ENCODE measurements at regions not wholly inside any gene's neighbourhood (a gene's known extent, or its start where the extent isn't known, plus 50 kb on each side); places are given as distances from the start of the nearest gene placed in this dataset.
A peak's percentile ranks its signal among the peaks of the same experiment; 100 is the strongest.
"Not testable (repeated sequence)": the region's sequence is repeated elsewhere in the genome, so short reads cannot be mapped to it uniquely, and the experiment has no call there.

DNA sequence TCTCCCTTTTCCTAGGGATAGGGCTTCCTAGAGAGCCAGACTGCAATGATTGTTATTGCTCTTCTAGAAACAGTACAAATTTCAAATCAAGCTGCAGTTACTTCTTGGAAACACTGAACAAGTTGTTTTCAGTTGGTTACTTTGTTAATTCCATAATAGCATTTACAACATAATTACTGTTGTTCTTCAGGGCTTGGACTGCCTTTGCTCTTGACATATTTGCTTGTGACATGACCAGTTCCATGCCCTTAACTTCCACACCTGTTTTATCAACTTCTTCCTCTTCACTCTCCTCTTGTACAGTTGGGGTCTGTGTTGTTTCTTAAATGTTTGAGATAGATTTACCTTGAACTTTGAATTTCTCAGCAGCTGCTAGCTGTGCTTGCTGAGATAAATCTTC lies 104.4 kb downstream of the SEC23IP start:
- no peak for DNase-seq (ENCODE audit: low spot score)

DNA sequence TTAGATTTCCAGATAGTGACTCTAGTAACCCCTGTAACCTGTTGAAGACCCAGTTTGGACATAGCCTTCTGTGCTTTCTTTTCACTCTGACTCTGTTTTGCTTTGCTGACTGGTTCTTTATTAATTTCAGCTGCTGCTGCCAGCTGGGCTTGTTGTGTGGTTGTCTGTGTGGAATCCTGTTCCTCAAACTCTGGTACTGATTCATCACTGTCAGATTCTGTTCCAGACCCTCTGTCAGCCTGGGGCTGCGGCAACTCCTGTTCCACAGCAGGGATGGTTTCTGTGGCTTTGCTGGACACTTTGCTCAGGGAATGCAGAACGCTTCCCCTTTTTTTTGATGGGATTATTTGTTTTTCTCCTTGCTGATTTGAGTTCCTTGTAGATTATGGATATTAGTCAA lies 104.9 kb downstream of the SEC23IP start:
- no peak for DNase-seq (ENCODE audit: low spot score)

DNA sequence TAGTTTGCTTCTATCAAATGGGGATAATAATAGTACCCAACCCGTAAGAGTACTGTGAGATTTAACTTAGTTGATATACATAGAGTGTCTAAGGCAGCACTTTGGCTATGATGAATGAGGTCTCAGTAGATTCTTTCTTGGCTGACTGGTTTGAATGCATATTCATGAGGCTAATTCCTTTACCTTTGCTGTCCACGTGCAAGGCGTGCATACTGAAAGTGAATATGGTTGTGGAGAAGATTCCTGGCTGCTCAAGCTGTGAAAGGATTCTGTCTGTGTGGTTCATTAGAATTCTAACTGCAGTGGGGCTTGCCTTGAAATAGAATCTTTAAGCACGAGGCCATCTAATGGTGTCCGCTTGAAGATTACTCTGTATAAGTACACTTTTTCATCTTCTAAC lies 110.3 kb downstream of the SEC23IP start:
- no peak for DNase-seq (ENCODE audit: low spot score)

DNA sequence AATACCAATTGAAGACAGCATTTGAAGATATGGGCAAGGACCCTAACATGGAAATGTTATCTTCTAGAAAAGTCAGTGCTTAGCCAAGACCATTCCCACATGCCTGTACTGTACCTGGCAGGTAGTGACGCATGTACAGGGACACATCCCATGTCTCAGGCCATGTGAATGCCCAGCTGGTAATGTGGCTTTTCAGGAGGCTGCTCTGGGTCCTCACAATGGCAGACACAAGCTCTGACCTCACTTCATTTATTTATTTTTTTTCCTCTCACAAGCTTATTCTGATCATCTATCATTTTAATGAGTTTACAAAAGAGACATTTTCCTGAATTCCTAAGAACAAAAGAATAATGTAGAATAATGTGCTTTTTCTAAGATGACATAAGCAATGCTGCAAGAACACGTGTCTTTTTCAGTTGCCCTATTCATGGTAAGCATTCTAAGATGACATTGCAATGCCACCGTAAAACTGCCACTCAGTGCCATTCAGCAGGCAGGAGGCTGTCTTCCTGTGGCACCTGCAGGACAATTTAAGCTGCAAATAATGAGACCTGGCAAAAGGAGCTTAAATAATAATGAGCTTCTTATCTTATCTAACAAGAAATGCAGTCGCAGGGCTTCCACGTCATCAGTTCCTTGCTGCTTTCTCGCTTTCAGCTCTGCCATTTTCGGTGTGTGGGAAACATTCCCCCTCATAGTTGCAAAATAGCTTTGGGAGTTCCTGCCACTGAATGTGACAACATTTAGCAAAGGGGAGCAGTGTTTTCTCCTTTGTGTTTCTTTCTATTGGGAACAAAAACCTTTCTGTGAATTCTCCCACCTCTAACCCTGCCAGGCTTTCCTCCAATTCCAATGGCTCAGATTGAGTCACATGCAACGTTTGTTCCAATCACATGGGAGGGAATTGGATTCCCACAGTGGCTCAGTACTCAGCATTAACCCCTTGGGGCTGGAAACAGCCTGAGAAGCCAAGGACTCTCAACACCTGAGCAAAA lies 113.0 kb downstream of the SEC23IP start:
- peak; percentile 39 for DNase-seq (ENCODE audit: low spot score)

DNA sequence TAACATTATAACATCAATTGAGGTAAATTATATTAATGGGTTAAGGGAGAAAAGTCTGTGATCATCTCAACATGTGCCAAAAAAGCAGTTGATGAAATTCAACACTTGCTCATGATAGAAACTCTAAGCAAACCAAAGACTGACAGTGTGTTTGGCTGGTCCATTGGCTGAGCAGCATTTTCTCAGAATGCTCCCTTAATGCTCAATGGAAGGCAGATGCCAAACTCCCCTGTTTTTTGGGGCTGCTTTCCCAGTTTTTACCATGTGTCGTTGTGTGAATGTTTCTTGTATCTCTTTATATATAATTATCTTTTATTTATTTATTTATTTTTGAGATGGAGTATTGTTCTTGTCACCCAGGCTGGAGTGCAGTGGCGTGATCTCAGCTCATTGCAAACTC lies 114.7 kb downstream of the SEC23IP start:
- DNase-seq (ENCODE audit: low spot score) = no peak

DNA sequence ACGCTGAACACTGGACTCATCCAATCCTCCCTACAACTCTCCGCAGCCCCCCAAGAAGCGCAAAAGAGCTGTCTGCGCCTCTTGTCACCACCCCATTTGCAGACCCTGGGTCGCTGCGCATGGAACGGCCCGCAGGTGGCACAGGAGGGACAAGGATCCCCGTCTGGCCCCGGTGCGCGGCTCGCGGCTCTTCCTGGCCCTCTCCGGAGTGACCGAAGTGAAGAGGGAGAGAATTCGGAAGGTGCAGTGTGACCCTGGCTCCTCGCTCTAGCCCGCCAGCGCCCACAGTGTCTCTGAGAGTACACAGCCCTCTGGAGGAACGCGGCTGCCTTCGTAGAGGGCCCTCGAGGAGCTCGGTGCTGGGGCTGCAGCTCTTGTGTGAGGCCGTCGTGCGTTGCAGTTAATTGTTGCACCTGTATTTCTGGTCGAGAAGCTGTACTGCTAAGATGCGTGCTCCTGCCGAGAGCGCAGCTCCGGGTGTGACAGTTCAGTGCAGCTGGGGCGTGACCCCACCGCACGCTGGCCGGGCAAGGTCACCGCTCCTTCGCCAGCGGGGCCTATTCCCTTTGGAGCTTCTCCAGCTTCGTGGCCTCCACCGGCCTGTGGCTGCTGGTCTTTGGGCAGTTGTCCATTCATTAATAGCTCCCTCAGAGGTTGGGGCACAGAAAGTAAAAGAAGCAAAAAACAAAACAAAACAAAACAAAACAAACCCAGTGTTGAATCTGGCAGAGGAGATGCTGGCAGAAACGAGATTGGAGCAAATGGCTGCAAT lies 119.0 kb downstream of the SEC23IP start:
- DNase-seq (ENCODE audit: low spot score) = peak; percentile 30

DNA sequence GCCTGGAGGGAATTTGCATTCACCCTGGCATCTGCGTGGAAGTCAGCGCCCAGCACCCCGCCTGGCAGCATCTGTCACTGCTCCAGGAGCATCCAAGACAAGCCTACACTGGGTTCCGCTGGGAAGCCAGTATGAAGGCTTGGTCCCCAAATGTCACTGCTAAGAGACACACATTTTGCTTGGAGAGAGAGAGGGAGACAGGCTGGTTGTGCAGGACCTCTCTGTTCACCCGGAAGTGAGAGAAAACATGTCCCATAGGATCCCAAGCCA lies 119.5 kb downstream of the SEC23IP start:
- DNase-seq (ENCODE audit: low spot score) = no peak

DNA sequence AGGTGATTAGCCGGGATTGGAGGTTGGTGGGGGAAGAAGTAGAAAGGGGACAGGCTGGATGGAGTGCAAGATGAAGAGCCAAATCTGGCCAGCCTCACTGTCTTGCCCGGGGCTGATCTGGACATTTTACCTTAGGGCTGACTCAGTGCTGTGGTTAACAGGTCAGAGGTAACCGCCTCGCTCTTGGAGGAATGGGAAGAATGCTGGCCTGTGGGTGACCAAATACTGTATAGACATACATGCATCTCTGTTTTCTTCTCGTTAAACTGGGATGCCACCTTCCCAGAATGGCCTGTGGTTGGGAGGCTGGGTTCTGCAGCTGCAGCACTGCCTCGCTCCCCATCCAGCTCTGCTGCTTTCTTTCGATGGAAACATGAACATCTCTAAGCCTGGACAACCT lies 120.0 kb downstream of the SEC23IP start:
- DNase-seq (ENCODE audit: low spot score) = no peak

DNA sequence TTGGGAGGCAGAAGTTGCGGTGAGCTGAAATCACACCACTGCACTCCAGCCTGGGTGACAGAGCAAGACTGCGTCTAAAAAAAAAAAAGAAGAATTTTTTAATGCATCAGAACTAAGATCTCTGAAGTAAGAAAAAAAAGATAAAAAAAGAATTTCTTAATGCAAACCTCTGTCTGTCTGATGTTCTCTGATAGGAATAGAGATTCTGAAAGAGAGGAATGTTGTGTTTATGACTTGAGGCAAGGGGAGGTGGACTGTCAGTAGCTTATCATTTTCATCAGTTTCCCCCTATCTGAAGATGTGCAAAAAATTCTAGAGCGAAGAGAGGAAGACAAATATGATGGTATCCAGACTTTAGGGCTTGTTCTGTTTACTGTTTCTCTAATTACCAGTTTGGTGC lies 121.5 kb downstream of the SEC23IP start:
- no peak for DNase-seq (ENCODE audit: low spot score)

DNA sequence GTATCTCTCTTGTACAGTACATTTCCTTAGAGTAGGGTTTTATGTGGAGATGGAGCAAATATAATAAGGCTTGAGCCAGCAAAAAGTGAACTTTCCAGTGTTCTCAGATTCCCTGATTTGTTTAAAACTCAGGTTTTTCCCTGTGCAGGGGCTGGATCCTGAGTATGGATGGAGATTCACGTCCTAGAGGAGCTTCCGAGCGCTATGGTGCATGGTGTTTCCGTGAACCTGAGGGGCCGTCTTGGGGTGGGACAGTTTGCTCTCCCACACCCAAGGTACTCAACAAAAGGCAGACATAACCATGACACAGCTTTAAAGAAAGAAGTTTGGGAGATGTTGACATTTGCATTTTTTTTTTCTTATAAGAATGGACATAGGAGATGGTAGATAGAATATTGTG lies 122.5 kb downstream of the SEC23IP start:
- no peak for DNase-seq (ENCODE audit: low spot score)

DNA sequence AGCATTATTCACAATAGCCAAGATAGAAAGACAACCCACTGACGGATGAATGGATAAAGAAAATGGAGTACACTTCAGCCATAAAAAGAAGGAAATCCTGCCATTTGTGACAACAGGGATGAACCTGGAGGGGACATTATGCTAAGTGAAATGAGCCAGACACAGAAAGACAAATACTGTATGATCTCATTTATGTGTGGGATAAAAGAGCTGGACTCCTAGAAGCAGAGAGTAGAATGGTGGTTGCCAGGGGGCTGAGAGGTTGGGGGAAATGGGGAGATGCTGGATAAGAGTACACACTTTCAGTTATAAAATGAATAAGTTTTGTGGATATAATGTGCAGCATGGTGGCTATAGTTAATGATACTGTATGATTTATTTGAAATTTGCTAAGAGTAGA lies 124.4 kb downstream of the SEC23IP start:
- DNase-seq (ENCODE audit: low spot score) = no peak

DNA sequence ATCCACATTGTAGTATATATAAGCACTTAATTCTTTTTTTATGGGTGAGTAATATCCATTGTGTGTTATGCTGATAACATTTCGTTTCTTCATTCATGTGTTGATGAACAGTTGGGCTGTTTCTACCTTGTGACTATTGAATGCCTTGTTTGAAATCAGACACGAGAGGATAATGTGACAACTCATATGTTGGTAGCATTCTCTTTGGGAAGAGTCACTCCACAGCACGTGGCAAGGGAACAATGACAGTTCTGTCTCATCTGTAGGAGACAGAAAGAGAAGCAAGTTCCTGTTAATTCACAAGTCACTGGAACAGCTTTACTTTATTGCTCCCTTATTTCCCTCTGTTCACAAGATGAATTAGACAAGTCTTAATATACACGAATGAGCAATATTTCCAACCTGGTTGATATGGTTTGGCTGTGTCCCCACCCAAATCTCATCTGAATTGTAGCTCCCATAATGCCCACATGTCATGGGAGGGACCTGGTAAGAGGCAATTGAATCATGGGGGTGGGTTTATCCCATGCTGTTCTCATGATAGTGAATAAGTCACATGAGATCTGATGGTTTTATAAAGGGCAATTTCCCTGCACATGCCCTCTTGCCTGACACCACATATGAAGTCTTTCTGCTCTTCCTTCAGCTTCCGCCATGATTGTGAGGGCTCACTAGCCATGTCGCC lies 125.3 kb downstream of the SEC23IP start:
- no peak for DNase-seq (ENCODE audit: low spot score)

DNA sequence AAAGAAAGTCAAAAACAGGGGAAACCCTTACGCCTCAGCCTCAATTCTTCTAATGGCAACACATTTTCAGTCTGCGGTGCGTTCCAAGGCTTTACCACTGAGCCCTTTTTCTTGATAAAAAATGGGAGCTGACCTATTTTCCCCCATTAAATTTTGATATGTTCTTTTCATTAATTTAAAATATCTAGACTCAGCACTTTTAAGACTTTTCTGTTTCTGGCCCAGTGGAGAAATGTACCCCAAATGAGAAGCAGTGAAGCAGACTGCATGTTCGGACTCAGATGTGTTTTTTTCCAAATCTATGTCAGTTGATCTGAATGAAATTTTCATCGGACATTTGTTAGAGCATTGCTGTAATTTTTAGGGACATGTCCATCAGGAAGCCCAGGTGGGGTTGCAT lies 126.2 kb downstream of the SEC23IP start:
- no peak for DNase-seq (ENCODE audit: low spot score)

DNA sequence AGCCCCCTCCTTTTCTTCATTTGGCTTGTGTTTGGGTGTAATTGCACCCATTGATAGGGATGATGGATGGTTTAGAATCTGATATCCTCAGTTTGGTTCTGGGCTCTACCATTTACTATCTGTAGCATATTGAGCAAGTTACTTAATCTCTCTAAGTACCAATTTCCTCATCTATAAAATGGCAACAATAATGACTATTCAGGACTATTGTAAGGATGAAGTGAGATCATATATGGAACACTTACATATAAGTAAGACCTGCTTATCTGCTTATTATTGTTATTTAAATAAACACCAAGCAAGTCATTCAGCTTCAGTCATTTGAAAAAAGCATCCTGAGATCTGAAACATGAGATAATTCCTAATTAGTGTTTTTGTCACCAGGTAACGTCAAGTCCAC lies 127.0 kb downstream of the SEC23IP start:
- DNase-seq (ENCODE audit: low spot score) = no peak

DNA sequence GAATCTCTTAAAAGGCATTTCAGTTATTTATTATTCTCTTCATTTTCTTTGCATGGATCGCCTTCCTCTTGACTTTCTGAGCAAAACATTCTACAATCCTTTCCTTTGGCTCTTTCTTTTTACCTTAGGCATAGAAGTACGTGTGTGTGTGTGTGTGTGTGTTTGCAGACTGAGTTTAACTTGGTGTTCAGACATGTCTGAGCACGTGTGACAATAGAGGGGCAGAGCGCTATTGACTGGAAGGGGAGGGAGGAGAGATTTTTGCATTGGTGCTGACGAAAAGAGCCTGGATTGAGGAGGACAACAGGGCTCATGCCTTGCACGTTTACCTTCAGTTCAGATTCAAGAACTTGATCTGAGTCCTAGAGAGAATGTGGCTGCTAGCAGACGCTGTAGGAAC lies 129.8 kb downstream of the SEC23IP start:
- no peak for DNase-seq (ENCODE audit: low spot score)

DNA sequence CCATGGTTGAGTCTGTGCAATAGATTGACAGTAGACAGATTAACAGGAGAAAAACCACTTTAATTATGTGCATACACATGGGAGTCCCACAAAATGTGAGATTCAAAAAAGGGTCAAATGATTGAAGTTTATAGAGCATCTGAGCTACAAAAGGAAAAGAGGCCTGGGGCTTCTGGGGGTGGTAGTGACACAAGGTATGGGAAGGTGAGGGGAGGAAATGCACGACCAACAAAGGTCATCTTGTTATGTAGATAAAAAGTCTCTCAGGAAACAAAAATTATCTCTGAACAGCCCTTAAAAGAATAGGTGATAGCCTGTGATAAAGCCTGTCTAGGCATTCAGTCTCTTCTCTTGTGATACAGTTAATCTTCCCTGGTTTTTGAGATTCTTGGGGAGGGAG lies 141.7 kb downstream of the SEC23IP start:
- no peak for DNase-seq (ENCODE audit: low spot score)

DNA sequence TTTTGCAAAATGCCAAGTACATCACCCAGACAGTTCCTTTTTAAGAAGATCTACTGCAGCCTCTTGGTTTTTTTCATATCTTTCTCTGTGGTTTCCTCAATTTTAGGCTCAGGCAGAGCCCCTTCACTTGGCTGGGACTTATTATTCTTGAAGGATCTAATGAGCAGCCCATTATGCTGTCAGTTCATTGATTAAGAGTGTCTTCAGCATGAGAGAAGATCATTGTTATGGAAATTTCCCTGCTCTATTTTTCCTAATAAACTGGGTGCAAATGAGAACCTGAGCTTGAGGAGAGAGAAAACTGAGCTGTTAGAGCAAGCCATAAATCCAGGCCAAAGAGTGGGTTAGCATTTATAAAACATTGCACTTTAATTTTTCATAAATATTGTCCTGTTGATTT lies 146.5 kb downstream of the SEC23IP start:
- no peak for DNase-seq (ENCODE audit: low spot score)

DNA sequence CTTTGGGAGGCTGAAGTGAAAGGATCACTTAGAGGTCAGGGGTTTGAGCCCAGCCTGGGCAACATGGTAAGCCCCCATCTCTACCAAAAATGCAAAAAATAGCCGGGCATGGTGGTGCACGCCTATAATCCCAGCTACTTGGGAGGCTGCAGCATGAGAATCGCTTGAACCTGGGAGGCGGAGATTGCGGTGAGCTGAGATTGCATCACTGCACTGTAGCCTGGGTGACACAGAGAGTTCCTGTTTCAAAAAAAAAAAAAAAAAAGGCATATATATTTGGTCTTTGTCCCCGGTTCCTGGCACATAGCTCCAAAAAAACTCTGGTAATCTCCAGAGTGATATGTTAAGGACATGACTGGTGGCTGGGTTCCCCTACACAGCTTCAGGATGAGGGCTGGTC lies 147.3 kb downstream of the SEC23IP start:
- no peak for DNase-seq (ENCODE audit: low spot score)

DNA sequence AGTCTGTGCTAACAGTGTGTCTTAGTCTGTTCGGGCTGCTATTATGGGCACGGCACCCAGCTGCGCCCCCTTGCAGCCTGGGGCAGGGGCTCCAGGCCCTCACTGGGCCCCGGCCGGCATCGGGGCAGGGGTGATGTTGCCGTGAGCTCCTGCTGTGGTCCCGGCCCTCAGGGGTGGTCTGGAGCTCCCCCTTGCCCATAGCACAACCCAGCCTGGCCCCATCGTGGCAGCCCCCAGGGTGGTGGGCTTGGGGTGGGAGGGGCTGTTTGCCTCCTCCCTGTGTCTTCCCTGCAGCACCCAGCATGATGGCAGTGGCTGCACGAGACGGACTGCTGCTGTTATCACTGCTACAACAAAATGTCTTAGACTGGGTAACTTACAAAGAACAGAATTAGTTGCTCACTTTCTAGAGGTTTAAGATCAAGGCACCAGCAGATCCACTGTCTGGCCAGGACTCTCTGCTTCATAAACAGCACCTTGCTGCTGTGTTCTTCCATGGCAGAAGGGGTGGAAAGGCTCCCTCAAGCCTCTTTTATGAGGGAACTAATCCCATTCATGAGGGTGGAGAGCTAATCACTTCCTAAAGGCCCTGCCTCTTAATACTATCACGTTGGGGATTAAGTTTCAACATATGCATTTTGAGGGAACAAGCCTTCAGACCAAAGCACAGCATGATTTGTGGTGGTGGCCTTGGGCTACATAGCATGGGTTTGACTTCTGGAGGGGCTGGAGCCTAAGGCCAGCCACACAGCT lies 149.5 kb downstream of the SEC23IP start:
- DNase-seq (ENCODE audit: low spot score) = no peak

DNA sequence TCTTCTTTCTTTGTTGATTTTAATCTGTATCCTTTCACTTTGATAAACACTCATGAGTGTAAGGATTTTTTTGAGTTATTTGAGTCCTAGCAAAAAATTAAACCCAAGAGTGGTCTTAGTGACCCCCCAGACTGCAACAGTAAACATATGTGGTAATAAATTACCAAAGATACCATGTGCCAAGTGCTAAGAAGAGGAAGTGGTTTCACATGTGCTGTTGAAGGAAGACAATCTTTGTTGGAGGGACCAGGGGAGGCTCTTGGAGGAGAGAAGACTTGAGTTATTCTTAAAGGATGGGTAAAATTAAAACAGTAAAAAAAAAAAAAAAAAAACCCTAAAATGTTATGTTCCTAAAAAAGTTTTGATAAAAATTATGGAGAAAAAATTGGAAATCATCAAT lies 150.2 kb downstream of the SEC23IP start:
- DNase-seq (ENCODE audit: low spot score) = no peak

DNA sequence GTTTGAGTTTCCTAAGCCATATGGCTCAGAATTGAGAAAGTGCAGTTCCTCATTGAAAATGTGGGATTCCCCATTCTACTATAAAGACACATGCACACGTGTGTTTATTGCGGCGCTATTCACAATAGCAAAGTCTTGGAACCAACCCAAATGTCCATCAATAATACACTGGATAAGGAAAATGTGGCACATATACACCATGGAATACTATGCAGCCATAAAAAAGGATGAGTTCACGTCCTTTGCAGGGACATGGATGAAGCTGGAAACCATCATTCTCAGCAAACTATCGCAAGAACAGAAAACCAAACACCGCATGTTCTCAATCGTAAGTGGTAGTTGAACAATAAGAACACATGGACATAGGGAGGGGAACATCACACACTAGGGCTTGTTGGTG lies 154.8 kb downstream of the SEC23IP start:
- DNase-seq (ENCODE audit: low spot score) = not testable (repeated sequence)

DNA sequence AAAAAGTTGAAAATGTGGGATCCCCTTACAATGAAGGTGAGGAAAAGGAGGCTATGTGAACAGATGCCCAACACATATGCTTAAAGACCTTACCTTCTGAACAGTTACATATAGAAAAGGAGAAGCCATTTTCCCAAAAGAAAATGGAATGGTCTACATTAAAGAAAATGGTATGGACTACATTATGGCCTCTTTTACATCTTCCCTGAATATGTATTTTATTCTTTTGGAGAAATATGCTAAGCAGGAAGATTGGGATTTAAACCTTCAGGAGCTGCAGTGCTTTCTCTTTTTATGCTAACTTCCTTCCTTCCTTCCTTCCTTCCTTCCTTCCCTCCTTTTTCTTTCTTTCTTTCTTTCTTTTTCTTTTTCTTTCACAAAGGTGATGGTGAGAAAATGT lies 155.4 kb downstream of the SEC23IP start:
- DNase-seq (ENCODE audit: low spot score) = no peak

All from iPS-NIHi11 (cell line).